CD4-positive, alpha-beta T cell treated with Interleukin-17A for 1 hour (primary cell): ENCODE measurements at regions not wholly inside any gene's neighbourhood (a gene's known extent, or its start where the extent isn't known, plus 50 kb on each side); places are given as distances from the start of the nearest gene placed in this dataset.
"Not testable (repeated sequence)": the region's sequence is repeated elsewhere in the genome, so short reads cannot be mapped to it uniquely, and the experiment has no call there.

Source experiments
- DNase-seq: peaks from one replicate; pipeline ENCODE4 v3.0.0-alpha.2; 2020

DNA sequence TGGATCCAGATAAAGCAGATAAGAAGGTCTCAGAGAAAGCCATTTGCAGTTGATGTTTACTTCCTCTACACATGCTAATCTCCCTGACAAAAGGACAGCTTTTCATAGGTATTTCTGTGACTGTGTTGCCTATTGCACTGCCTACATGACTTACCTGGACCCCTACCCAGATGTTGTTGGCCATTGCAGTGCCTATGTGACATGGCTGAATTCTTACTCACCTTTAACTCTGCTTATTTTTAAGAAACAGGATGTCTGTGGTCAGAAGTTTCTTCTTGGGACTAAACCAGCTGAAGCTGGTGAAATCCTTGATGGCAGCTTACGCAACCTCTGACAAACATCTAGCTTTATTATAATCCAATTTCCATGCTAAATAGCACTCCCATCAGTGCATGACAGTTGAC lies 50.7 kb downstream of the PPIAL4D start:
- peak; percentile 28 for DNase-seq

DNA sequence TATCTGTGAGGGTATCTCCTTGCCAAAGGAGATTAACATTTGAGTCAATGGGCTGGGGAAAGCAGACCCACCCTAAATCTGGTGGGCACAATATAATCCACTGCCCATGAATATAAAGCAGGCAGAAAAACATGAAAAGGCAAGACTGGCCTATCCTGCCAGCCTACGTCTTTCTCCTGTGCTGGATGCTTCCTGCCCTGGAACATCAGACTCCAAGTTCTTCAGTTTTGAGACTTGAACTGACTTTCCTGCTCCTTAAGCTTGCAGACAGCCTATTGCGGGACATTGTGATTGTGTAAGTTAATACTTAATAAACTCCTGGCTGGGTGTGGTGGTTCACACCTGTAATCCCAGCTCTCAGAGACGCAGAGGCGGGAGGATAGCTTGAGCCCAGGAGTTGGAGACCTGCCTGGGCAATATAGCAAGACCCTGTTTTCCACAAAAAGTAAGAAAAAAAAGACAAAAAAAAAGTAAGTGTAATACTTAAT lies 52.4 kb downstream of the PPIAL4D start:
- DNase-seq = not testable (repeated sequence)

DNA sequence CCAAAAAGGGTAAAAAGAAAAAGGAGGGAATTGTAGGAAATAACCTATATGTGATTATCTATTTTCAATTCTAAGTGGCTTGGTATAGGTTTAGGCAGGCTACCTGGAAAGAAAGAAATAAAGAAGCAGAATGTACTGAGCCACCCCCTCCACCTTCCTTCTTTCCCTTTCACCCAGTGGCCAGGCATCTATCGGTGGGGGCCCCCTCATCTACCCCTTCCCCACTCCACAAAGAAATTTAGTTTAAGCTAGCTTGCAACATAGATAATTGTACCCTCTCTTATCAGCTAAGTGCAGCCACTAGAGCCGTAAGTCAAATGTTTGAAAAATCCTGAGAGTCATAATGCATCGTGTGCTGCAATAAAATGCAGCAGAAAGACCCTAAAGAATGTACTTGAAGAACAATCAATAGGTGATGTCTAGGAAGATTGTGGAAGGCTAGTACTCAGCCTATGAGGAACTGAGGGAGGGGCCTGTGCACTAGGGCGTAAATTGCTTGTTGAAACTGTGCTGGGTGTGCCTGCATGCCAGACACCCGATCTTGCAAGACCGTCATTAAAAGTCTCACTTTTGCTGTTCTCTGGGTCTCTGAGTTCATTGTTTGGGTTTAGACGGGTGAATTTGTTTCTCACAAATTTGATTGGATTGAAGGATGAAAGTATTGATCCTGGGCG lies 53.0 kb downstream of the PPIAL4D start:
- peak; percentile 14 for DNase-seq

DNA sequence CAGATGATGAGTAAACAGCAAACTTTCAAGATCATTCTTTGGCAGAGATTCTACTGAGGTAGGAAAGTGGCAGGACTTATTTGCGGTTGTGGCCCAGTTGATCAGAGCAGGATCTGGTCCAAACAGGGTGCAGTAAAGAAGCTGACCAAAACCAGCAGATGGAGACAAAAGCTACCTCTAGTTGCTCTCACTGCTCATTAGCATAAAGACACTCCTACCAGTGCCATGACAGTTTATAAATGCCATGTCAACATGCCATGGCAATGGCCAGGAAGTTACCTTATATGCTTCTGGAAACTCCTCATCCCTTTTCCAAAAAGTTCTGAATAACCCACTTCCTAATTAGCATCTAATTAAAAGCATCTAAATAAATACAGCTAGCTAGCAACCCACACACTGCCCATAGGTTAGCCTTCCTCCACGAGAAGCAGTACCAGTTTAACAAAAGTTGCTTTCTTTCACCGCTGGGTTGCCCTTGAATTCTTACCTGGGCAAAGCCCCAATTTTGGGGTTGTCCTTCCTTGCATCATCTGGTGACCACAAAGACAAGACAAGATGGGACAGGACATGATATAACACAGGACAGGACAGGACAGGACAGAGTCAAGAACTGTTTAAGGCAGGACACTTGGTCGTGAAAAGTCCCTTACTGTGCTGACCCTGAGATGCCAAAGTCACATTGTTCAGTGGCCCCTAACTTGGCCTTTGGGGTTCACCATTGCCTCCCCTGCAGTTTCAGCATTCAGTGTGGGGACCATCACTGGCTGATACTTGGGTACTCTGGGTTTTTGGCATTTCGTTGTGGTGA lies 59.2 kb downstream of the PPIAL4D start:
- peak; percentile 53 for DNase-seq

DNA sequence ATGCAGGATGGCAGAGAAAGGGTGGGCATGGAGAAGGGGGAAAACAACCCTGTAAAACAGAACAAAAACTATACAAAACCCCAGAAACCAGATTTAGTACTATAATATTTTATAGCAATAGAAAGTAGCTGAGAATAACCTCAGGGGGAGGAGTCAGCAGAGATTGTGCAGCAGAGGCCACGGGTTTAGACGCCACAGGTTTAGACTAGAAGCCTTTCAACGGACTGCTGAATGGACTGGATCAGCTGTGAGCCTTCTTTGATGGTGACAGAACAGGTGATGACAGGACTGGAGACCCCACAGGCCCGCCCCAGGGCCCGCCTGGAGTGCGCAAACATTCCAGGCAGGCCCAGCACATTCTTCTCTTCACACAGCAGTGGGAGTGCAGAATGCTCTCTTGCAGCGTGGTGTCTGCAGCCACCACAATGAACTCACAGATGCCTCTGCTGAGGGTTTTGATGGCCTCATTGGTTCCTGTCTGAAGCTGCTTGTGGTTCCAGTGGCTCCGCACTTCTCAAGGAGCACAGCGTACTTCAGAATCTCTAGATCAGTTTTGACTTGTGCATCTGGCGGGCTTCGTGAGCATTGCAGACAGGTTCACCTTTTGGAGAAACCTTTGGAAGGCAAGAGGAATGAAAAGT lies 65.6 kb downstream of the PPIAL4D start:
- peak; percentile 14 for DNase-seq

DNA sequence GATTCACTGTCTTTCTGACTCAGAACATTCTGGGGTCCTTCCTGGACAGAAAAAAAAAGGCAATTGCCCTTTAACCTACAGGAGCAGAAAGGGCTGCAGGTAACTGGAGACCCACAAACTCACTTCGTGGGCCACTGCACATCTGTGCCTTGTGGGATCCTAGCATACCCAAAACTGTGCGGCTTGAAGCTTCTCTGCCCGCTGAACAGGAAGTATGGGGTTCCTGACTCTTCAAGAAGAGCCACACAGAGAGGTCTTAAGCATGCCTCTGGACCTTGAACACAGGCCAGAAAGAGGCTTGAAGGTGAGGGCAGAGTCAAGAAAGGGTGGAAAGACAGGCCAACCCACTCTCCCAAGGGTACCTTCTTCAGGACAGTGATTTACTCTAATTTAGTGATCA lies 67.6 kb downstream of the PPIAL4D start:
- DNase-seq = not testable (repeated sequence)

DNA sequence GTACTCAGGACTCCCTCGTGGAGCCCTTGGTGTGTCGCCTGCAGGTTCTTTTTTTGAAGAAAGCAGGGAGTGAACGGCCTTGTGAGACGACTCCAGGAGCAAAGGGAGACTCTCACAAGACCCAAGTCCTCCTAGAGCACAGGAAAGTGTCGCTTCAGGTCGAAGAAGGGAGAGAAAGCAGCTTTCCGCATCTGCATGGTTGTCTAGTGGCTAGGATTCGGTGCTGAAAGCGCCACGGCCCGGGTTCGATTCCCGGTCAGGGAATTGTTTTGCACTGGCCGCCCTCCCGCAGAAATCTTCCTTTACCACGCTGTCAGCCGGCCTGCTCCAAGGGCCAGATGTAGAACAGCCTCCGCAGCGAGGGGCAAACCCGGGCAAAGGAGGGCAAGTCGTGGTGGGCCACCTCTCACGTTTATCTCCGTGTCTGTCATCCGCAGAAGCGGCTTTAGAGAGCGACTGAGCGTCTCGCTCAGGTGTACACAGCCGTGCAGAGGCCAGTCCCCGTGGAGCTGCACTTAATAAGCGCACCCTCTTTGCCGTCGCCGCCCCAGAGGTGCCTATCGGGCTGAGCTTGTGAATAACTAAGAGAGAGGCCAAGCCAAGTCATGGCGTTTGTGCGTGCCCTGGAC lies 72.6 kb downstream of the FAM72D start:
- not testable (repeated sequence) for DNase-seq

DNA sequence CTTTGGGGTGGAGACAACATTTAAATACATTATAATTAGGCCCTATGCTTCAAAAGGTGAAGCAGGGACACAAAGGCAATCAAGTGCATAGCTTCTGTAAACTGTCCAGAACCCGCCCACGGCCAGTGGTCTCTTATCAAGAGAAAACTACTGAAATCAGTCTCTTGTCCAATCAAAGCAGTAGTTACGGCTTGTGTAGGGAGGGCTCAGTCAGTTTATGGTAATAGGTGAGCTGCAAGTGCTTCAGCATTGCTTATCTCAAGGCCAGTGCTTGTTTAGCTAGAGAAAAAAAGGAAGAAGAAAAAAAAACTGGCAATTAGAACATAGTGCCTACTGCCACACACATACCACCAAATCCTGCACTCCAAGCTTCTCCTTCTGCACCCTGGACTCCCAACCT lies 68.6 kb downstream of the FAM72D start:
- DNase-seq = not testable (repeated sequence)
